Glutamatergic neuron (in vitro differentiated cells): ENCODE measurements at regions not wholly inside any gene's neighbourhood (a gene's known extent, or its start where the extent isn't known, plus 50 kb on each side); places are given as distances from the start of the nearest gene placed in this dataset.
"Not testable (repeated sequence)": the region's sequence is repeated elsewhere in the genome, so short reads cannot be mapped to it uniquely, and the experiment has no call there.

Experiments
- DNase-seq: peaks from one replicate; pipeline ENCODE4 v3.0.0; 2022
- H3K27ac Mint-ChIP-seq: one replicate; pipeline ENCODE4 v1.8.0; 2020; ENCODE audit warnings: mild to moderate bottlenecking, mixed read lengths, inconsistent platforms; ENCODE audit not compliant: unreplicated experiment
- H3K27me3 Mint-ChIP-seq: one replicate; pipeline ENCODE4 v1.8.0; 2020; ENCODE audit warnings: mild to moderate bottlenecking, moderate library complexity, mixed read lengths, inconsistent platforms; ENCODE audit not compliant: unreplicated experiment
- H3K36me3 Mint-ChIP-seq: one replicate; pipeline ENCODE4 v1.8.0; 2020; ENCODE audit warnings: mild to moderate bottlenecking, mixed read lengths, inconsistent platforms; ENCODE audit not compliant: unreplicated experiment
- H3K4me1 Mint-ChIP-seq: one replicate; pipeline ENCODE4 v1.8.0; 2020; ENCODE audit warnings: mild to moderate bottlenecking, low read depth, mixed read lengths, inconsistent platforms; ENCODE audit not compliant: unreplicated experiment
- H3K4me3 Mint-ChIP-seq: one replicate; pipeline ENCODE4 v1.8.0; 2020; ENCODE audit warnings: mild to moderate bottlenecking, mixed read lengths, inconsistent platforms; ENCODE audit not compliant: unreplicated experiment
- H3K9me3 Mint-ChIP-seq: one replicate; pipeline ENCODE4 v1.8.0; 2020; ENCODE audit warnings: mild to moderate bottlenecking, moderate library complexity, mixed read lengths, inconsistent platforms; ENCODE audit not compliant: unreplicated experiment
- CTCF ChIP-seq: fragments of 200-600 bp; sonication (generic); IDR thresholded peaks from one replicate; pipeline ENCODE4 v1.5.0; 2021; ENCODE audit not compliant: partially characterized antibody, unreplicated experiment

GRCh38 chr14:105602799-105603793 lies 76.7 kb downstream of the TMEM121 start:
- Mint-ChIP-seq H3K36me3 (no peaks in the 10 kb centered on the region), H3K27ac (no peak overlapping the region), H3K27me3 (peaks cover 9% of the 10 kb centered on the region), H3K4me3 (no peak overlapping the region), H3K4me1 (no peaks in the 10 kb centered on the region), H3K9me3 (peaks cover 12% of the 10 kb centered on the region)
- no peak for TF ChIP-seq CTCF
- DNase-seq: no peak

- H3K4me3 Mint-ChIP-seq, DNase-seq, H3K36me3 Mint-ChIP-seq, H3K9me3 Mint-ChIP-seq, H3K27ac Mint-ChIP-seq, H3K27me3 Mint-ChIP-seq, H3K4me1 Mint-ChIP-seq: not testable (repeated sequence)
Measured at GRCh38 chr14:105604531-105605463, 78.4 kb downstream of the TMEM121 start.

- Mint-ChIP-seq H3K36me3 (no peaks in the 10 kb centered on the region), H3K9me3 (peaks cover 10% of the 10 kb centered on the region), H3K27me3 (peaks cover 6% of the 10 kb centered on the region), H3K27ac (no peak overlapping the region), H3K4me1 (no peaks in the 10 kb centered on the region), H3K4me3 (no peak overlapping the region)
- DNase-seq: no peak
- no peak for TF ChIP-seq CTCF
Measured at GRCh38 chr14:105605464-105606304, 79.3 kb downstream of the TMEM121 start.

GRCh38 chr14:105606305-105606975 lies 80.1 kb downstream of the TMEM121 start:
- H3K36me3 Mint-ChIP-seq, DNase-seq, H3K27me3 Mint-ChIP-seq, H3K4me3 Mint-ChIP-seq, H3K27ac Mint-ChIP-seq, H3K4me1 Mint-ChIP-seq, H3K9me3 Mint-ChIP-seq: not testable (repeated sequence)

- peaks cover 12% of the 10 kb centered on the region for H3K9me3 Mint-ChIP-seq
- H3K4me1 Mint-ChIP-seq, H3K27me3 Mint-ChIP-seq, H3K4me3 Mint-ChIP-seq, H3K36me3 Mint-ChIP-seq, DNase-seq, H3K27ac Mint-ChIP-seq: not testable (repeated sequence)
Measured at GRCh38 chr14:105607025-105607424, 80.6 kb downstream of the TMEM121 start.

- Mint-ChIP-seq H3K9me3 (peaks cover 18% of the 10 kb centered on the region), H3K36me3 (peaks cover 14% of the 10 kb centered on the region), H3K27me3 (peaks cover 12% of the 10 kb centered on the region)
- not testable (repeated sequence) for H3K4me1 Mint-ChIP-seq, H3K4me3 Mint-ChIP-seq, DNase-seq, H3K27ac Mint-ChIP-seq
Measured at GRCh38 chr14:105614987-105615386, 88.6 kb downstream of the TMEM121 start.

- not testable (repeated sequence) for DNase-seq, H3K27ac Mint-ChIP-seq, H3K4me3 Mint-ChIP-seq, H3K4me1 Mint-ChIP-seq
- H3K36me3 Mint-ChIP-seq: peaks cover 14% of the 10 kb centered on the region
- H3K27me3 Mint-ChIP-seq: peaks cover 12% of the 10 kb centered on the region
- peaks cover 18% of the 10 kb centered on the region for H3K9me3 Mint-ChIP-seq
Measured at GRCh38 chr14:105615986-105616801, 89.8 kb downstream of the TMEM121 start.
